NCI-H1417 (cell line): ENCODE measurements at regions not wholly inside any gene's neighbourhood (a gene's known extent, or its start where the extent isn't known, plus 50 kb on each side); places are given as distances from the start of the nearest gene placed in this dataset.
A peak's percentile ranks its signal among the peaks of the same experiment; 100 is the strongest.

ENCODE experiments used
- DNase-seq, 3 experiments: peaks; one replicate each; lab custom pipeline; 2025; lab: John Stamatoyannopoulos, UW

DNA sequence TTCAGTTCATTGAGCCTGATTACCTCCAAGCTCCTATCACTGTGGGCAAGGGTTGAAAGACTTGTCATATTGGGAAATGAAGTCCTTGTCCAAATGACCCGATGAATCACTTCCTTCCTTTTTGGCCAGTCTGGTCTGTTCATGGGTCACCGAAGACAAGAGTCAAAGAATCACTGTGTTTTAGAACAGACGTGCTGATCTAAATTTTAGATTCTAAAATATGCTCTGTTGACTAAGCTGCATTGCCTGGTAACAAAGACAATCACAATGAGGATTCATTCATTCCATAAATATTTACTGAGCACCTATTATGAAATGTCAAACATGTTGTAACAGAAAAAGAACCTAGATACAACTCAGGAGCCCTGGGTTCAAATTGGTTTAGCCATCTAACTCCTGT lies 99.4 kb upstream of the RND3 start:
- no peak for DNase-seq

DNA sequence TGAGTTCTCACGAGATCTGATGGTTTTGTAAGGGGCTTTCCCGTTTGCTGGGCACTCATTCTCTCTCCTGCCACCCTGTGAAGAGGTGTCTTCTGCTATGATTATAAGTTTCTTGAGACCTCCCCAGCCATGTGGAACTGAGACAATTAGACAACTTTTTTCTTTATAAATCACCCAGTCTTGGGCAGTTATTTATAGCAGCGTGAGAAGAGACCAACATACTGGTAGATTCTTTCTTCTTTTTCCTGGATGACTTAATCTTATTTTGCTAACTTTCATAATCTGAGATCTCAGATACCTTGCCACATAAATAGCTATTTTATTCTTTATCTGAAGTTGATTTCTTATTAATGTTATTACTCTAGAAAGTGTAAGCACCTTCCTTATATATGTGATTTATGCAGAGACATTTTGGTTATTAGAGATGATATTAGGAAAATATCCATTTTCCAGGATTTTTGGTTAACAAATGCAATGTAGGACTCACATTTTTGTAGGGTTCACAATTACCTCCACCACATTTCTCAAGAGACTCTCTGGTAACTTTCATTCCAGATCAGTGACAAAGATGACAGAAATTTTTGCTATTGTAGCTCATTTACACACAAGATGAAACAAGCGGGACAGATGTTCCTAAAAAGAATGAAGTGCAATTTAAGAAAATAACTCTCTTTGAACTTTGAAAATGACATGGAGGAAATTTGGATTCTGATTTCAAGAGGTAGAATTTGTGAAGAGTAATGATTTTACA lies 97.9 kb upstream of the RND3 start:
- no peak for DNase-seq

DNA sequence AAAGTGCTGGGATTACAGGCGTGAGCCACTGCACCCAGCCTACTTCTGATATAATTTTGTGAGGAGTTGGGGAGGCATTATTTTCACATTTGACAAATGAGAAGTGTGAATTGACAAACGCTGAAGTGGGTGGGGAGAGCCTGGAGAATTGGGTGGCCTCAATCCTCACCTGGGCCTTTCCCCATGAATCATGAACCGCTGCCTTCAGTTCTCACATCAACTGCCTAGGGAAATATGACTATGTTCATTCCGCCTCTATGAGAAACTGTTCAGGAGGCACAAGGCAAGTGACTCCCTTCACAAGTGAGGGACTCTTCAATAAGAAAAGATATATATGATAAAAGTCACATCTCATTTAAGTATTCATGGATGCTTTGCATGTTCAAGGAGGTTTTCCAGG lies 96.6 kb upstream of the RND3 start:
- no peak for DNase-seq

DNA sequence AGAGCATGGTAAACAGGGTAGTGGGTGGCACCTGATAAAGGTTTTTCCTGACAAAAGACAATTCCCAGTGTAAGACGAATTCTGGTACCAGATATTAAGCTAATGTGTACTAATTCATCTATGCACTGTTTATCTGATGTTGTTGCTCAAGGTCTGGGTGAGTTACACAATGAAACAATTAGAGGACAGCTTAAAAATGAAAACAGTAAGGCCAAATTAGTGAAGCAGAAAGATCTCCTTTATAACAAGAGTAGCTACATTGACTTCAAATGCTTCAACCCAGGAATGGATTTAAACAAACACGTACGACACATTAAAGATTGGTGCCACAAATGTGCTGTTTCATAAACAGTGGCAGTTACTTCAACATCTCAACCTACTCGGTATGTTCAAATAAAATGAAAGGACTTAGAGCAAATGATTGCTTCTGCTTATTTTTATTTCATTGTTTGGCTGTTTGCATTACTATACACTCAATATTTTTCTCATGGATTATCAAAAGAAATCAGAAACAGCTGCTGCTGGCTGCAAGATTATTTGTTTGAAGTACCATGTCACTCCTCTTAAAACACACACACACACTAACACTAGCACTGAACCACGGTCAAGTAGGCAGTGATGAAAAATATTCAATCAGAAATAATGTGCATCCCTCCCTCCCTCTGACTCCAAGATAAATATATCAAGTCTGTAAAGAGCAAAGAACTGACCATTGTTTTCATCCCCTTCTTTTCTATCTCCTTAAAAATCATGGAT lies 94.4 kb upstream of the RND3 start:
- DNase-seq, result peak in 1 of 3 experiments; percentile 3

DNA sequence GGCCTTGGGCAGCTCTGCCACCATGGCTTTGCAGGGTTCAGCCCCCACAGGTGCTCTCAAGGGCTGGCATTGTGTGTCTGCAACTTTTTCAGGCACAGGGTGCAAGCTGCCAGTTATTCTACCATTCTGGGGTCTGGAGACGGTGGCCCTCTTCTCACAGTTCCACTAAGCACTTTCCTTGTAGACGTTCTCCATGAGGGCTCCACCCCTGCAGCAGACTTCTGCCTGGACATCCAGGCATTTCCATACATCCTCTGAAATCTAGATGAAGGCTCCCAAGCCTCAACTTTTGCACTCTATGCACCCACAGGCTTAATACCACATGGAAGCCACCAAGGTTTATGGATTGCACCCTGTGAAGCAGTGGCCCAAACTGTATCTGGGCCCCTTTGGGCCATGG lies 91.0 kb upstream of the RND3 start:
- DNase-seq, result no peak

DNA sequence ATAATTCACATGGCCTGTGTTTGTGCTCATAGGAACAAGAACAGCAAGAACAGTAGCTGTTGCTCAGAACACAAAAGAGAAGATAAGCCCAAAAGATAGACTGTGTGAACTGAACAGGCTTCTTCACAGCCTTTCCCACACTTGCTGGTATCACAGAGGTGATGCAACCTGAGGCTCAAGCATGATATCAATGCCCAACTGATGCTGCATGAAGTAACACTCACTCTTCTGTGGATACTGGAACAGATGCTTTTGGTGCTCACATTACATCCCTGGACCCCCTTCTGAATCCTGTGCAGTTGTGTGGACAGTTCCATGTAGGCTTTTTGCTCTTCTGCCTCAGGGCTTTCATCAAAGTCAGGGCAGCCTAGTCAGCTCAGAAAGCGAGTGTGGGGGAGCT lies 88.4 kb upstream of the RND3 start:
- no peak for DNase-seq

- no peak for DNase-seq
These were observed 85.5 kb upstream of the RND3 start for GRCh38 chr2:150572961-150573395.

DNA sequence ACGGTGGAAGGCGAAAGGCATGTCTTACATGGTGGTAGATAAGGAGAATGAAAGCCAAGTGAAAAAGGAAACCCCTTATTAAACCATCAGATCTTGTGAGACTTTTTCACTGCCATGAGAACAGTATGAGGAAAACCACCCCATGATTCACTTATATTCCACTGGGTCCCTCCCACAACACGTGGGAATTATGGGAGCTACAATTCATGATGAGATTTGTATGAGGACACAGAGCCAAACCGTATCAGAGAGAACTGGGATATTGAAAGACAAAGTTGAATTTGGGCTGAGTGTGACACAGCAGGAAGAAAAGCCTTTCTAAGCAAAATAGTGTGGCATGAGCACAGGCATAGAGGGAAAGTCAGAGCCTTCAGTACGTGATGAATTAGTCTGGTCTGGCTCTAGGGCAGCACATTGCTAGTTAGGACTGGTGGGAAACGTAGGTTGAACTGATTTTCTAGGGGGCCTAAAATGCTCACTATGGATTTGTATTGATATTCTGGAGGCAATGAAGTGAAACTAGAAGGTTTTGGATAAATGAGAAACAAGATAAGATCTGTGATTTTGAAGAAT lies 84.8 kb upstream of the RND3 start:
- no peak for DNase-seq

- no peak for DNase-seq
These were observed 83.7 kb upstream of the RND3 start for GRCh38 chr2:150571121-150571520.

GRCh38 chr2:150570712-150571111 lies 83.2 kb upstream of the RND3 start:
- no peak for DNase-seq

- no peak for DNase-seq
These were observed 82.3 kb upstream of the RND3 start for GRCh38 chr2:150569761-150570160.

DNA sequence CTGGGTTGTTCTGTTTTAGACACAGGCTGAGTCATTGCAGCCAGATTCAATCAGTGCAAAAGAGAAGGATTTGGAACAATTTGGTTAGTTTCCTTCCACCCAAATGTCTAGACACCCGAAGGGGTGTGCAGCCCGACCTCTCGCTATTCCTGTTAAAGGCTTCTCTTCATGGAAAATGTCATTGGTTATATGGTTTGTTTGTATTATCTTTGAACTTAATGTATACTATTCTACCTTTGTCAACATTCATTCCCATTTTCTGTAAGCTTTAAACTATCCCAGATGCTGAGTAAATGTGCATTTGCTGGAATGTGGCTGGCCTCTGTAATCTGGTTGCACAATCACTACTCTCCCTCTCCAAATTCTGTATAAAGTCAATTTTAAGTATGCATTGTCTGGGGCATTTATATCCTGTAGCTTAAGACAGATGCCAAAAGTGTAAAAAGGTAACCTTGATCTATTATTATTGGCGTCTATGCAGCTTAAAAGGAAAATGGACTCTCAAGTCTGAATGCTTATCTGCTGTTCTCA lies 80.4 kb upstream of the RND3 start:
- no peak for DNase-seq

GRCh38 chr2:150566289-150566688 lies 78.8 kb upstream of the RND3 start:
- no peak for DNase-seq

GRCh38 chr2:150561076-150561475 lies 73.6 kb upstream of the RND3 start:
- no peak for DNase-seq

DNA sequence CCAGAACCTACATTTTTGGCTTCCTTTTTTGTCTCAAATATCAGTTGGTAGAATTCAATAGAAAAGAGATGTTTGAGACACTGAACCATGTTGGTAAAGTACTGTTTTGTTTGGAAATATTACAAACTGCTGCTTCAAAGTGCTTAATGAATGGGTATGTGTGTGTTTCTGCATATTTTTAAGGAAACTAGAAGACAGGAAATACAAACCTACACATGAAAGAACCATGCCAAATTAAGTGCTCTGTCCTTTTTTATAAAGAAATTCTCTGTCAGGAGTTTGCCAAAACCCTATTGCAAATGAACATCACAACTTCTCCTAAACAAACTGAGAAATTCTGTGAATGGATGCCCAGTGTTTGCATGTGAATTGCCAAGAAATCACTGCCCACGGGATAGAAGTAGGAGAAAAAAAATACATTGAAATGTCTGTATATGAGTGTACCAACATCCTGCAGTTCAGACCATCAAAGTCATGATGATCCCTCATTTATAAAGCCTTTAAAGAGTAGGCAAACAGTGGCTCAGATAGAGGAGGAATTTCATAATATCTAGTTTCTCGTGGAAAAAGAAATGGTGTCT lies 69.6 kb upstream of the RND3 start:
- no peak for DNase-seq

DNA sequence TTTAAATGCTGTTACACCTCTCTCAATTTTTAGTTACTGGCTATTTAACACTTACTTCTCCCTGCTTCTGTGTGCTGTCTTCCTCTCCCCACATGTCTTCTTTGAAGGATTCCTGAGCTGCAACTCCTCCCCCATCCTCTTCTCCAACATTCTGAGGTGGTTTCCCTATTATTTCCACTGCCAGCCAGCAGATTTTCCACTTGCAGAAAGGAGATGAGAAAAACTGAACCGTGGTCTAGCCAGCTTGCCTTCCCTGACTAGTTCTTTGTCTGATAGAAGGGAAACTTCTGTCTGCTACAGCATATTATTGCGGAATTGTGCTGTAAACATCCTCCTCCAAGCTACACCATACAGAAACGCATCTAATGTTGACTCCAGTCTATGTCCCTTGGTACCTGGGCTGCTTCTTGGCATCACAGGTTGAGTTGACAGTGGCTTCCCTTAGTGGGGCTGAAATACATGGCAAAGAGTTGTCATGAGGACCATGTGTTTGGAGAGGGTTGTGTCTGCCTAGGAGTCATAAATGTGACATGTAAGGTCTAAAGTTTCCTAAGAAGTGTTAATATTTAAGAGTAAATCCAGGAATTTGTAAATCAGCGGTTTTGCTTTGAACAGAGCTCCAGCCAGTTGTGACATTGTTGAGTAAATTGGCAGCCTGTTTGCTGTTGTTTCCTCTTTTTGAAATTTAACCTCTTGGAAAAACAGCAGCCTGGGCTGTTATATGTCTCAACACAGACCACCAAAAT lies 68.3 kb upstream of the RND3 start:
- DNase-seq, result no peak

- DNase-seq, result no peak
These were observed 66.6 kb upstream of the RND3 start for GRCh38 chr2:150554046-150554445.

DNA sequence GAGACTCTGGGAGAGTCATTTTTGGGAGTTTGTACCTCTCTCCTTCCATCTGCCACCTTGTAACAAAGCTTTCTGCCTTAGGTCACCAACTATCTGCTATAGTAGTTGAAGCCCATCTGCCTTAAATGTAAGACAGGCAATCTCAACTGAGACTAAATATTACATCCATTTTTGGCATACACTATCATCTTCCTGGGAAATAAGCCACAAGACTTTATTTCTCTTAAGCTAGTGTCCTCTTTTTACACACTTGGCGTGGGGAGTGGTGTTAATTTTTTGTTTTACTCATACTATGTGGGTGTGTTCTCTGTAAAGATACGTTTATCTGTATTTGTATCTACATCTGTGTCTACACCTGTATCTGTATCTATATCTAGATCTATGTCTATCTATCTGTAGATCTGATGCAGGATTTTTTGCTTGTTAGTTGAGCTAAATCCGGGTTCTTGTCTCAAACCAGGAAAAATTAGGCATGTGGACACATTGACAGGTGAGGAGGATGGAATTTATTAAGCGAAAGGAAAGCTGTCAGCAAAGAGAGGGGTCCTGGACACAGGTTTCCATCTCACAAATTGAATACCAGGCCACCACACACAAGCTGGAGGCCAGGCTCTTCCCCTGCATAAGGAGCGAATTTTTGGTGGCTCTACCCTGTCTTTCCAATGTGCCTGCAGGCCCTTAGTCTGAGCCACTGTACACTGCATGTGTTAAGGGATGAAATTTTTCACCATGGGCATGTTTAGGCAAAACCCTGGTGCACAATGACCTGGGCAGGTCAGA lies 64.8 kb upstream of the RND3 start:
- DNase-seq, result no peak

GRCh38 chr2:150549381-150549780 lies 61.9 kb upstream of the RND3 start:
- DNase-seq, result peak in 1 of 3 experiments; percentile 42

GRCh38 chr2:150548527-150548926 lies 61.1 kb upstream of the RND3 start:
- peak in 1 of 3 experiments; percentile 17 for DNase-seq

- no peak for DNase-seq
These were observed 58.4 kb upstream of the RND3 start for GRCh38 chr2:150545916-150546315.
